Neuronal stem cell (in vitro differentiated cells): ENCODE measurements at regions not wholly inside any gene's neighbourhood (a gene's known extent, or its start where the extent isn't known, plus 50 kb on each side); places are given as distances from the start of the nearest gene placed in this dataset.
"Not testable (repeated sequence)": the region's sequence is repeated elsewhere in the genome, so short reads cannot be mapped to it uniquely, and the experiment has no call there.

Experiments used
- DNase-seq: peaks from one replicate; pipeline ENCODE4 v3.0.0-alpha.2; 2013; ENCODE audit warnings: low spot score
- H2AFZ ChIP-seq: one replicate; pipeline ENCODE4 v1.6.1; 2013; ENCODE audit warnings: mild to moderate bottlenecking, low read length, inconsistent platforms
- H2AK5ac ChIP-seq: 2 replicates; pipeline ENCODE4 v1.6.1; 2013; ENCODE audit warnings: low read depth, mild to moderate bottlenecking, inconsistent platforms, low read length, moderate library complexity, mixed read lengths
- H2BK120ac ChIP-seq: 2 replicates; pipeline ENCODE4 v1.6.1; 2013; ENCODE audit warnings: low read depth, mild to moderate bottlenecking, inconsistent platforms, low read length, moderate library complexity, mixed read lengths
- H2BK12ac ChIP-seq: one replicate; pipeline ENCODE4 v1.6.1; 2013; ENCODE audit warnings: low read length, inconsistent platforms
- H2BK15ac ChIP-seq: 2 replicates; pipeline ENCODE4 v1.6.1; 2013; ENCODE audit warnings: mild to moderate bottlenecking, low read length, inconsistent platforms, mixed read lengths
- H2BK5ac ChIP-seq: one replicate; pipeline ENCODE4 v1.6.1; 2013; ENCODE audit warnings: inconsistent platforms, mild to moderate bottlenecking, low read length, moderate library complexity
- H3K14ac ChIP-seq: one replicate; pipeline ENCODE4 v1.6.1; 2013; ENCODE audit warnings: low read length, inconsistent platforms
- H3K18ac ChIP-seq: 2 replicates; pipeline ENCODE4 v1.6.1; 2013; ENCODE audit warnings: low read length, inconsistent platforms
- H3K23ac ChIP-seq: 2 replicates; pipeline ENCODE4 v1.6.1; 2013; ENCODE audit warnings: low read depth, mild to moderate bottlenecking, mixed read lengths, low read length, inconsistent platforms; ENCODE audit not compliant: poor library complexity
- H3K27ac ChIP-seq: replicated peaks from 3 replicates; pipeline ENCODE4 v1.5.1; 2013; ENCODE audit warnings: low read length, inconsistent platforms
- H3K27me3 ChIP-seq, 3 experiments: 2 replicates each; pipeline ENCODE4 v1.6.1; 2013; ENCODE audit warnings: low read length in 3 of 3, mild to moderate bottlenecking in 2 of 3, inconsistent platforms in 1 of 3, low read depth in 1 of 3, mixed read lengths in 1 of 3, moderate library complexity in 1 of 3; ENCODE audit not compliant: control insufficient read depth in 3 of 3, insufficient read depth in 3 of 3
- H3K36me3 ChIP-seq, 2 donors: replicated peaks in 1 of 2; 2 replicates each; pipeline ENCODE4 v1.6.1; 2013; ENCODE audit warnings: low read length in 2 of 2; ENCODE audit not compliant: control insufficient read depth in 2 of 2, insufficient read depth in 2 of 2
- H3K4ac ChIP-seq: 2 replicates; pipeline ENCODE4 v1.6.1; 2013; ENCODE audit warnings: inconsistent platforms, mild to moderate bottlenecking, low read length, moderate library complexity
- H3K4me1 ChIP-seq, 2 donors: 1 replicate in 1 of 2; 2 replicates in 1 of 2; pipeline ENCODE4 v1.6.1; 2013; ENCODE audit warnings: low read length in 2 of 2, low read depth in 1 of 2; ENCODE audit not compliant: control insufficient read depth in 2 of 2, insufficient read depth in 1 of 2
- H3K4me2 ChIP-seq: one replicate; pipeline ENCODE4 v1.6.1; 2013; ENCODE audit warnings: mild to moderate bottlenecking, low read length, inconsistent platforms; ENCODE audit not compliant: insufficient read depth, poor library complexity, severe bottlenecking
- H3K4me3 ChIP-seq, 2 donors: 2 replicates each; pipeline ENCODE4 v1.5.1; 2013; ENCODE audit warnings: low read length in 2 of 2, mild to moderate bottlenecking in 2 of 2, inconsistent platforms in 1 of 2, moderate library complexity in 1 of 2
- H3K79me1 ChIP-seq: one replicate; pipeline ENCODE4 v1.6.1; 2013; ENCODE audit warnings: low read depth, mild to moderate bottlenecking, inconsistent platforms, low read length, moderate library complexity
- H3K9ac ChIP-seq: one replicate; pipeline ENCODE4 v1.6.1; 2013; ENCODE audit warnings: mild to moderate bottlenecking, low read depth, low read length, inconsistent platforms; ENCODE audit not compliant: poor library complexity
- H3K9me3 ChIP-seq, 2 donors: replicated peaks in 1 of 2; 2 replicates each; pipeline versions ENCODE3 to v1.6.1; 2013; ENCODE audit warnings: low read length in 2 of 2, mild to moderate bottlenecking in 2 of 2, inconsistent platforms in 1 of 2, low read depth in 1 of 2, mixed read lengths in 1 of 2, moderate library complexity in 1 of 2; ENCODE audit not compliant: control insufficient read depth in 2 of 2, insufficient read depth in 1 of 2
- H4K8ac ChIP-seq: one replicate; pipeline ENCODE4 v1.6.1; 2013; ENCODE audit warnings: low read depth, mild to moderate bottlenecking, inconsistent platforms, low read length, moderate library complexity
- H4K91ac ChIP-seq: one replicate; pipeline ENCODE4 v1.6.1; 2013; ENCODE audit warnings: low read length, low read depth, mild to moderate bottlenecking, inconsistent platforms; ENCODE audit not compliant: poor library complexity
- WGBS, 2 donors: extraction: QIAGEN DNeasy Blood & Tissue Kit; methylation state at CpG; one replicate each; pipeline ENCODE4 v1.1.7; 2013; ENCODE audit warnings: missing lambda C conversion rate in 2 of 2, mixed read lengths in 1 of 2; ENCODE audit not compliant: insufficient read length in 2 of 2, insufficient replicate concordance in 1 of 2; ENCODE audit errors: extremely low coverage in 2 of 2; 5-methylcytosine and 5-hydroxymethylcytosine counted together

DNA sequence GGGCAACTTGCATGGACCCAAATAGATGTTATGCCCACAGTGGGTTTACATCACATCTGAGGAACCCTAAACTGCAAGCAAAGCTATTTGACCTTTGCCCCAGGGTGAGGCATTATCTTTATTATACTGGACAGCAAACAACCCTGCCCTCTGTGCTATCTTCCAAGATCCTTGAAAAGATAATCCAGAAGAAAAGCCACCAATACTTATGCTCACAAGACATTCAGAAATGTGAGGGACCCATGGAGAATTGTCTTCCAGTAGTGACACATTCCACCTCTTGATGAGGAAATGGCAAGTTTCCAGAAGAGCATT is 53.0 kb upstream of the NDUFV2 start:
- no peak overlapping the region for H2BK15ac ChIP-seq
- no peak overlapping the region for H4K8ac ChIP-seq
- H3K27me3 ChIP-seq, result no peaks in the 10 kb centered on the region

DNA sequence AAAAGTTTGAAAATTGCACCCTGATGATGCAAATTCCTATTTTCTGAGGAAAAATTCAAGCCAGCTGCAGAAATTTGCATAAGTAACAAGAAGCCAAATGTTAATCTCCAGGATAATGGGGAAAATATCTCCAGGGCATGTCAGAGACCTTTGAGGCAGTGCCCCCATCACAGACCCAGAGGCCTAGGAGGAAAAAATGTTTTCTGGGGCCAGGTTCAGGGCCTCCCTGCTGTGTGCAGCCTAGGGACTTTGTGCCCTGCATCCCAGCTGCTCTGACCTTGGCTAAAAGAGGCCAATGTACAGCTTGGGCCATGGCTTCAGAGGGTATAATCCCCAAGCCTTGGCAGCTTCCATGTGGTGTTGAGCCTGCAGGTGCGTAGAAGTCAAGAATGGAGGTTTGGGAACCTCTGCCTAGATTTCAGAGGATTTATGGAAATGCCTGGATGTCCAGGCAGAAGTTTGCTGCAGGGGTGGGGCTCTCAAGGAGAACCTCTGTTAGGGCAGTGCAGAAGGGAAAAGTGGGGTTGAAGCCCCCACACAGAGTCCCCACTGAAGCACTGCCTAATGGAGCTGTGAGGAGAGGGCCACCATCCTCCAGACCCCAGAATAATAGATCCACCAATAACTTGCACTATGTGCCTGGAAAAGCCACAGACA is 51.7 kb upstream of the NDUFV2 start:
- not testable (repeated sequence) for H3K27ac ChIP-seq, H3K18ac ChIP-seq, H2BK15ac ChIP-seq, H2BK120ac ChIP-seq, H3K79me1 ChIP-seq, H4K8ac ChIP-seq, H3K14ac ChIP-seq, H2AK5ac ChIP-seq, H3K36me3 ChIP-seq, H2BK12ac ChIP-seq, DNase-seq, H4K91ac ChIP-seq, H2AFZ ChIP-seq, H3K4me2 ChIP-seq, H3K4ac ChIP-seq, H3K27me3 ChIP-seq, H3K4me1 ChIP-seq, H2BK5ac ChIP-seq, H3K9me3 ChIP-seq, H3K4me3 ChIP-seq, H3K9ac ChIP-seq, H3K23ac ChIP-seq
- WGBS, 2 donors, result no CpG with 5 or more reads among the region's 1 CpG

More for the DNA sequence above, 53.0 kb upstream of the NDUFV2 start:
- H2BK5ac ChIP-seq, result no peak overlapping the region
- H3K4me1 ChIP-seq, result no peaks in the 10 kb centered on the region
- no peak overlapping the region for H3K4me3 ChIP-seq
- no peak overlapping the region for H2AFZ ChIP-seq
- peaks cover 2 to 8% of the 10 kb centered on the region in 2 donors for H3K9me3 ChIP-seq
- no peak for DNase-seq
- H3K14ac ChIP-seq, result no peak overlapping the region
- H3K18ac ChIP-seq, result no peak overlapping the region
- no peak overlapping the region for H3K4me2 ChIP-seq
- H3K9ac ChIP-seq, result no peak overlapping the region
- no peaks in the 10 kb centered on the region for H3K36me3 ChIP-seq
- no peak overlapping the region for H3K4ac ChIP-seq
- no peak overlapping the region for H3K23ac ChIP-seq
- no peaks in the 10 kb centered on the region for H3K79me1 ChIP-seq
- no peak overlapping the region for H2BK120ac ChIP-seq
- H4K91ac ChIP-seq, result no peak overlapping the region
- H2BK12ac ChIP-seq, result no peak overlapping the region
- H2AK5ac ChIP-seq, result no peak overlapping the region
- H3K27ac ChIP-seq, result no peak overlapping the region
